ENCODE measurements at regions not wholly inside any gene's neighbourhood (a gene's known extent, or its start where the extent isn't known, plus 50 kb on each side); places are given as distances from the start of the nearest gene placed in this dataset.
A peak's percentile ranks its signal among the peaks of the same experiment; 100 is the strongest.

DNA sequence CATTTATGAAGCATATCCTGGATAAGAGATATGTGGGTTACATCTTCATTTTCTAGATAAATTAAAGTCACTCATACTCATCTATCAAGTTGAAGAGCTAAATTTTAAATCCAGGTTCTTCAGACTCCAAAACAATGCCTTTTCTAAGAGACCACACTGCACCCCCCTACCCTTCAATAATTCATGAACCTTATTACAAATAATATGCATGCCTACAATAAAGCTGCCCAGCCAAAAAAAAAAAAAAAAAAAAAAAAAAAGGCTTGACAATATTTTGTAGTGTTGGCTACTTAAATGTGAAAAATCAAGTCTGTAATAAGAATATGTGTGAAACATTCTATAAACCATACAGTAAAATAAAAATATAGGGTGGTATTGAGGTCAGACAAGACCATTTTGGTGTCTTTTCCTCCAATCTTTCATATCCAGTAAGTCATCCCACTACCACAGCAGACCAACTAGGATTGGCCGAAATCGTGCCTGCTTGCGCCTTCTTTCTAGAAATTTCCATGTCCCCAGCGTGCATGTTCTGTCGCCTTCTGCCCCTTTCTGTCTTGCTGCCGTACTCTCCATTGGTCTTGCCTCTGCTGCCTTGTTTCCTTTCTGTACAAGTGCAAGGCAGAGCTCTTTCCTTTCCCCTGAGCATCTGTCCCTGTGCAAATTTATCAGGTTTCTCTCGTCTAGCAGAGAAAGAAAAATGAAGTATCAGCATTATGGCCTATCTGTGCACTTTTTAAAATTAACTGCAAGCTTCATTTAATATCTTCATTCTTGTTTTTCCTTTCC is 92.6 kb upstream of the NDUFV2 start:
- Histone ChIP-seq H3K27me3 (ENCODE audit: insufficient read depth, poor library complexity, severe bottlenecking) (no peaks in the 10 kb centered on the region), H3K9me3 (ENCODE audit: severe bottlenecking) (no peaks in the 10 kb centered on the region), H3K27ac (ENCODE audit: poor library complexity, severe bottlenecking) (no peak overlapping the region), H3K36me3 (ENCODE audit: low read depth) (no peaks in the 10 kb centered on the region), H3K4me3 (ENCODE audit: severe bottlenecking) (no peak overlapping the region), H3K4me1 (ENCODE audit: insufficient read depth, poor library complexity, severe bottlenecking) (no peaks in the 10 kb centered on the region)
- DNase-seq (ENCODE audit: low spot score) (no peak), ATAC-seq (ENCODE audit: low read depth) (no peak)
- TF ChIP-seq CTCF (IDR thresholded peaks at IDR 0.05; ENCODE audit: poor library complexity, severe bottlenecking): no peak

DNA sequence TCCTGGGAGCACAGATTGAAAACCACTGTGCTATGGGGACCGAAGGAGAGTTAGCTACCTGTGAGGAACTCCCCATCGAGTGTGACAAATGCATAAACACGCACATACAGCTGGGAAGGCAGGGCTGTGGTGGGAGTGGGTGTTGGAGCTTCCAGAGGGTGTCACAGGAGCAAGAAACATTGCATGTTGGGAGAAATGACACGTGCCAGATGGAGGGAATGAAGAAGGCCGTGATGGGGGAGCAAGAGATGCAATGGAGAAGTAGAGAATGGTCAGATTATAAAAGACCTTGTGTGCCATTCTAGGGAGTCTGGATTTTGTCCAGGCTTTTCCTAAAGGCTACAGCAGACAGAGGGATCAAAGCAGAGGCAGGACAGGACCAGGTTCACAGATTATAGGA is 91.1 kb upstream of the NDUFV2 start:
- Histone ChIP-seq H3K4me1 (ENCODE audit: insufficient read depth, poor library complexity, severe bottlenecking) (peaks cover under 1% of the 10 kb centered on the region), H3K9me3 (ENCODE audit: severe bottlenecking) (no peaks in the 10 kb centered on the region), H3K27ac (ENCODE audit: poor library complexity, severe bottlenecking) (no peak overlapping the region), H3K27me3 (ENCODE audit: insufficient read depth, poor library complexity, severe bottlenecking) (no peaks in the 10 kb centered on the region), H3K36me3 (ENCODE audit: low read depth) (no peaks in the 10 kb centered on the region), H3K4me3 (ENCODE audit: severe bottlenecking) (no peak overlapping the region)
- ATAC-seq (ENCODE audit: low read depth) (no peak), DNase-seq (ENCODE audit: low spot score) (no peak)
- no peak for TF ChIP-seq CTCF (IDR thresholded peaks at IDR 0.05; ENCODE audit: poor library complexity, severe bottlenecking)

GRCh38 chr18:9013926-9014373 is 88.5 kb upstream of the NDUFV2 start:
- Histone ChIP-seq H3K27me3 (ENCODE audit: insufficient read depth, poor library complexity, severe bottlenecking) (no peaks in the 10 kb centered on the region), H3K4me1 (ENCODE audit: insufficient read depth, poor library complexity, severe bottlenecking) (peaks cover 18% of the 10 kb centered on the region), H3K4me3 (ENCODE audit: severe bottlenecking) (no peak overlapping the region), H3K9me3 (ENCODE audit: severe bottlenecking) (peaks cover 3% of the 10 kb centered on the region), H3K27ac (ENCODE audit: poor library complexity, severe bottlenecking) (no peak overlapping the region), H3K36me3 (ENCODE audit: low read depth) (no peaks in the 10 kb centered on the region)
- ATAC-seq (ENCODE audit: low read depth) (no peak), DNase-seq (ENCODE audit: low spot score) (no peak)
- no peak for TF ChIP-seq CTCF (IDR thresholded peaks at IDR 0.05; ENCODE audit: poor library complexity, severe bottlenecking)

- no peaks in the 10 kb centered on the region for H3K36me3 ChIP-seq (ENCODE audit: low read depth)
- no peaks in the 10 kb centered on the region for H3K27me3 ChIP-seq (ENCODE audit: insufficient read depth, poor library complexity, severe bottlenecking)
- H3K9me3 ChIP-seq (ENCODE audit: severe bottlenecking): peaks cover 3% of the 10 kb centered on the region
- H3K4me1 ChIP-seq (ENCODE audit: insufficient read depth, poor library complexity, severe bottlenecking): peaks cover 18% of the 10 kb centered on the region
- ATAC-seq (ENCODE audit: low read depth) (no peak), DNase-seq (ENCODE audit: low spot score) (no peak)
- TF ChIP-seq CTCF (IDR thresholded peaks at IDR 0.05; ENCODE audit: poor library complexity, severe bottlenecking): no peak
- H3K4me3 ChIP-seq (ENCODE audit: severe bottlenecking): no peak overlapping the region
- H3K27ac ChIP-seq (ENCODE audit: poor library complexity, severe bottlenecking): peak overlapping the region; percentile 91
Measured at GRCh38 chr18:9015689-9016088, 86.8 kb upstream of the NDUFV2 start.

- H3K4me1 ChIP-seq (ENCODE audit: insufficient read depth, poor library complexity, severe bottlenecking): peaks cover 18% of the 10 kb centered on the region
- peak; percentile 40; the same call in 2 of the 3 replicates for ATAC-seq (ENCODE audit: low read depth)
- TF ChIP-seq CTCF (IDR thresholded peaks at IDR 0.05; ENCODE audit: poor library complexity, severe bottlenecking): no peak
- no peak overlapping the region for H3K4me3 ChIP-seq (ENCODE audit: severe bottlenecking)
- peak overlapping the region; percentile 91 for H3K27ac ChIP-seq (ENCODE audit: poor library complexity, severe bottlenecking)
- no peaks in the 10 kb centered on the region for H3K36me3 ChIP-seq (ENCODE audit: low read depth)
- H3K27me3 ChIP-seq (ENCODE audit: insufficient read depth, poor library complexity, severe bottlenecking): no peaks in the 10 kb centered on the region
- no peak for DNase-seq (ENCODE audit: low spot score)
- peaks cover 3% of the 10 kb centered on the region for H3K9me3 ChIP-seq (ENCODE audit: severe bottlenecking)
Measured at GRCh38 chr18:9016633-9017166, 85.8 kb upstream of the NDUFV2 start.

All from RWPE2 (cell line).